GM21381 (cell line): ENCODE measurements at regions not wholly inside any gene's neighbourhood (a gene's known extent, or its start where the extent isn't known, plus 50 kb on each side); places are given as distances from the start of the nearest gene placed in this dataset.
"Not testable (repeated sequence)": the region's sequence is repeated elsewhere in the genome, so short reads cannot be mapped to it uniquely, and the experiment has no call there.

ENCODE experiments used
- ATAC-seq: cut with Tn5 transposase; IDR thresholded peaks from one replicate; pipeline ENCODE4 v1.9.1; 2021; ENCODE audit warnings: mild to moderate bottlenecking, moderate library complexity; ENCODE audit not compliant: unreplicated experiment

DNA sequence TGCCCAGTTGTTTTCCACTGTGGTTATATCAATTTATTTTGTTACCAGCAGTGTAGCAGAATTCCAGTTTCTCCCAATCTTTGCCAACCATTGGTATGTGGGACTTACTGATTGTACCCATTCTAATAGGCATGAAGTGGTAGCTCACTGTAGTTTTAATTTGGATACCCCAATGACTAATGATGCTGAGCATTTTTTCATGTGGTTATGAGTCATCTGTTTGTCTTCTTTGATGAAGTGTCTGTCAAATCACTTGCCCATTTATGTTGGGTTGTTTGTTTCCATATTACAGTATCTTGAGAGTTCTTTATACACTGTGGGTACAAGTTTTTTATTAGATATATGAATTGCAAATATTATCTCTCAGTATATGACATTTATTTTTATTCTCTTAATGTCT, 644.3 kb downstream of the NR2F2 start:
- ATAC-seq, result no peak

DNA sequence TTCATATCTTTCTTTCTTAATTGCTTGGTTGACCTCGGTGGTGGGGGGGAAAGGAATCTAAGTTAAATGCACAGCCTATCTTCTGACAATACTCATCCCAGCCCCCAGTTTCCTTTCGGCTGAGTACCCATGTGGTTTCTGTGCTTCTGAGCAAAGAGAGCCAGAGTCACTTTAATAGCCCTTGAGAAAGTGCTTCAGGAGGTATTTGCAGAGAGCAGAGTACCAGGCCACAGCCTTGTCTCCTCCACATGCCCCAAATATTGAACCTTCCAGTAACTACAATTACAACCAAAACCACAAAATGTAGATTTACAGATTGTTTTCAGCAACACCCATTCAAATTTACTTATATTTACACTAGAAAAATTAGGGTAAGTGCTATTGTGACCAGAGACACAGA, 647.4 kb downstream of the NR2F2 start:
- no peak for ATAC-seq

DNA sequence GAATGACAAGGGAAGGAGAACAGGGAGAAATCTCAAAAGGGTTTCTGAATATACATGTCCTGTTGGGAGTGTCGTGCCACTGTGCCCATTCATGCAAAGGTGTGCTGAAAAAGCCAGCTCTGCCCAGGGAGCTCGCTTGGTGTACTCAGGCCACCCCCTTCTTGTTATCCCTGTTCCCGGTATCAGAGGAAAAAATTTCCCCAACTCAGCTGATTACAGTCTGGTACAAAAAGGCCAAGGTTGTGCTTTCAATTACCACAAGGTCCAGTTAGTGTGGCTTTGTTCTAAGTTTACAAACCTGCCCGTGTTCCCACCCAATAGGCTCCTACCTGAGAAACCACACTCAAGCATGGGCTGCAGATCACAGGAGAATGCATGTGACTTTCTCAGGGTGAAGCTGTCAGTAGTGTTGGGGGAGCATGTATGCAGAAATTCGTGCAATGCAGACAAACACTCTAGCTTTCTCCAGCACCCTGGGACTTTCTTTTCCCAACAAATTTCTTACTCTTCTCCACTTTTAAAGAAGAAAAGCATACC, 648.5 kb downstream of the NR2F2 start:
- no peak for ATAC-seq

DNA sequence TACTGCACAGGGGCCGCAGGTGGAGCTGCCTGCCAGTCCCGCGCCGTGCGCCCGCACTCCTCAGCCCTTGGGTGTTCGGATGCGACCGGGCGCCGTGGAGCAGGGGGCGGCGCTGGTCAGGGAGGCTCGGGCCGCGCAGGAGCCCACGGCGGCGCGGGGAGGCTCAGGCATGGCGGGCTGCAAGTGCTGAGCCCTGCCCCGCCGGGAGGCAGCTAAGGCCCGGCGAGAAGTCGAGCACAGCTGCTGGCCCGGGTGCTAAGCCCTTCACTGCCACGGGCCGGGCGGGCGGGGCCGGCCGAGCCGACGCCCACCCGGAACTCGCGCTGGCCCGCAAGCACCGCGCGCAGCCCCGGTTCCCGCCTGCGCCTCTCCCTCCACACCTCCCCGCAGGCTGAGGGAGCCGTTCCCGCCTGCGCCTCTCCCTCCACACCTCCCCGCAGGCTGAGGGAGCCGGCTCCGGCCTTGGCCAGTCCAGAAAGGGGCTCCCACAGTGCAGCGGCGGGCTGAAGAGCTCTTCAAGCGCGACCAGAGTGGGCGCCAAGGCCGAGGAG, 653.7 kb downstream of the NR2F2 start:
- not testable (repeated sequence) for ATAC-seq

DNA sequence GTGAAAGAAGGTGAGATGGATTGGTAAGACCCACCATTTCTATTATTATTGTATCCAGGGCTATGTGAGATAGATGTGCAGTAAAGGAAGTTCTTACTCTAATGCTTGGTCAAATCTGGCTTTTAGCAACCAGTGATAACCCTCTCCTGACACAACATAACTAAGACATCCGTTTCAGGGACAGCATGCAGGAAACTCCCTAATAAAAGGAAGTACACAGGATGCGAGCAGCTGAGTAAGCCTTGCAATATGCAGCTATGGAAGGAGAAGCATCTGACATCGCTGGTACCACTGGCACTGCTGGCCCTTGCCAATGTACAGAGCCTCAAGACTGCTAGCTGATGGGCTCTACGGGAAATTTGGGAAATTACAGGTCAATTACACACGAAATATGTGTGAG, 662.3 kb downstream of the NR2F2 start:
- no peak for ATAC-seq

DNA sequence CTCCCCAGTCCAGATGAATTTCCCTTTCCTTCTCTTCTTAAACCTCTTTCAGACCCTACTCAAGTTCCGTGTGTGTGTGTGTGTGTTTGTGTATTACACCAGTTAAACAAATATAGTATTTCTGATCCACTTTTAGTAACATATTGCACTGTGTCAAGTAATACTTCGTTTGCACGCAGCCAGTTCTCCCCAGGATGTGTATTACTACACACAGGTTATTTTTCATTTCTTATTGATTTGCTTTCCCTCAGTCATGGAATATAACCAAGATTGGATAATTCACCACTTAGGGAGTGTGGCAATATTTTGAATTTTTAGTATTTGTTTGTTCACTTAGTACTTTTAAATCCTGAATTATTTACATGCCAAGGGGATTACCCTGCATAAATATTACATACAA, 667.0 kb downstream of the NR2F2 start:
- no peak for ATAC-seq

DNA sequence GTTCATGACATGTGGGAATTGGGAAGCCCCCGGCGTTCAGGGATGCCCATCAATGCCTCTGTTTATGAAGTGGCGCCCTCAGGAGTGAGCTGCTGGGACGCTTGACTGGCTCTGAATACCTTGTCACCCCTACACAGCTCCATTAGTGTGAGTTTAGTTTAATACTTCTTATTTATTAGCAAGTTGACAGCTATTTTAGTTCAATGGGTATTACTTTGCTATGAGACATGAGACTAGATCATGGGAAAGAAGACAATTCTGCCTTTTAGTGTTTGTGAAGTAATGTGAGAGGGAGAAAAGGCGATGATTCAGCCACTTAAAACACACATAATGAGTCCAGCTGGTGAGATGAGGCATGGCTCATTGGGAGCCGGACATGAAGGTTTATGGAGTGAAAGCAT, 678.5 kb downstream of the NR2F2 start:
- ATAC-seq, result no peak

DNA sequence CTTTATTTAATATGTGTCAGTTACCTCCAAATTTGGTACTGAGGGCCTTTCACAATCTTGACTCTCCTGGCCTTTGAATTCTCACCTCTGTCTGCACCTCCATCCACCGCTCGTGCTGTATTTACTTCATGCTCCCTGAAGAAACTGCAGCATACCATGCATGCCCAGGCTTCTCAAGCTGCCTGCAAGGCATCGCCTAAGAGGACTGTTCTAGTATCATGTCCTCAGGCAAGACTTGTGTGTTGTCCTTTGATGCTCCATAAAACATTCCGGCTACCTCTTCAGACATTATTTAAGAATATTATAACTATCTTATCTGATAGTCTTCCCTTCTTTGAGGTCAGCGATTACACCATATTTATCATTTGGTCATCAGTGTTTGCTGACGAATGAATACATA, 682.5 kb downstream of the NR2F2 start:
- no peak for ATAC-seq

DNA sequence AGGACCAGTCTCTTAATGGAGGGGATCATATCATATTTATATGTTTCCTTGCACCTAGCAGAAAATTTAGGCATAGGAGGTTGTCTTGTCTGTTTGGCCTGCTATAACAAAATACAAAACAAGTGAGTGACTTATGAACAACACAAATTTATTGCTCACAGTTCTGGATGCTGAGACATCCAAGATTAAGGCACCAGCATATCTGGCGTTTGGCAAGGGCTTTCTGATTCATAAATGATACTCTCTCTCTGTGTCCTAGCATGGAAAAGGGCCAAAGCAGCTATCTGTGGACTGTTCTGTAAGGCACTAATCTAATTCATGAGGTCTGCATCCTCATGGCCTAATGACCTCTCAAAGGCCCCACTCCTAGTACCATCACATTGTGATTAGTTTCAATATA, 683.0 kb downstream of the NR2F2 start:
- ATAC-seq, result no peak

DNA sequence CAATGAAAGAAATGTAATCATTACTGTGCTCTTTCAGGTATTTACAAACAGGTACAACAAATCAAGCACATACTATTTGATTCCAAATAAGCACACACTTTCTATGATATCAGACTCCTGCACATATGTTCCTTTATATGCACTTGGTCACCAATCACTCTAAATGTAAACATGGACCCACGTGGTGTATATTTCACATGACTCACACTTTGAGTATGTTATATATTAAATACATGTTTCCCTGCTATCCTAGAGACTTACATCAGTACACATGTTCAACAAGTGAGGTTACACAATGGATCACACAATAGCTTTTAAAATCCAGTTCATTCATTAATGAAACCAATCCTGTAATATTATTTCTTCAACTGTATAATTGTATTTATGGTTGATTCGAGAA, 683.5 kb downstream of the NR2F2 start:
- ATAC-seq, result no peak

DNA sequence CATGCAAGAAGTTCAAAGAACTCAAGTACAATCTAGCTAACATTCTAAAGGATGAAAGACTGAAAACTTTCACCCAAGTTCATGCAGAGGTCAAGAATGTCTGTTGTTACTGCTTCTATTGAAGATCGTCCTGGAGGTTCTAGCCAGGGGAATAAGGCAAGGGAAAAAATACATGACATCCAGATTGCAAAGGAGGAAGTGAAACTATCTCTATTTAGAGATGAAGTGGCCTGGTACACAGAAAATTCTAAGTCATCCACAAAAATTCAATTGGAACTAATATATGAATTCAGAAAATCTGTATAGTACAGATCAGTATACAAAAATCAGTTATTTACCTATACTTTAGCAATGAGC, 693.0 kb downstream of the NR2F2 start:
- ATAC-seq, result no peak

DNA sequence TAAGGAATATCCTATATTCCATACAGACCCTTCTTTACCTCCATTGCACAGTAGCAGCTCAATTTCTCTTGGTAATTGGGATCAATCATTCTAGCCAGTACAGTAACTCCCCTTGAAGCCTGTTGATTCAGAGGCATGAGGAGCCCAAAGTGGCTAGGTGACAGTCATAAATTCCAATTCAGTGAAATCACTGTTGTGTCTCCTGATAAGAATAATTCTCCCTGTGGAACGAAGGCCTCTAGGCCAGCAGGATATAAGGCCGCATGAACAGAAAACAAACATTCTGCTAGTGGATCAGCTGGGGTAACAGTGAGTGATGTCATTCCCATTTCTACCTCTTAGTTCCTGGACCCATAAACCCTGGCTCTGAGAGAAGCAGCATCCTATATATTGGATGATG, 696.3 kb downstream of the NR2F2 start:
- ATAC-seq, result no peak

DNA sequence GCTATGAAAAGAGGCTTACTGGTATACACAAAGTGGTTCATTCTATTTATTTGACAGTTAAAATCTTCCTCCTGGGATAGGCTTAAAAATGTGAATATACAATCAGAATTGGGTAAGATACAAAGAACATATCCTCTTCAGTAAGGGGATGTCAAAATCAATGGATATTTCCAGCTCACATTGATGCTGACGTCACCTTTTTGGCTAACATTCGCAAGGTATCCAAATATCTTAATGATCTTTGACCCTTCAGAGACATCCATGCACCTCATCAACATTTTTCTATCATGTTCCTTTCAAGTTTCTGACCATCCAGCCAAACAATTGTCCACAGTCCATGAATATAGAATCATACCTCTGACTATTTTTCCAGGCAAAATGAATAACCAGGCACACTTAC, 697.3 kb downstream of the NR2F2 start:
- ATAC-seq, result no peak

DNA sequence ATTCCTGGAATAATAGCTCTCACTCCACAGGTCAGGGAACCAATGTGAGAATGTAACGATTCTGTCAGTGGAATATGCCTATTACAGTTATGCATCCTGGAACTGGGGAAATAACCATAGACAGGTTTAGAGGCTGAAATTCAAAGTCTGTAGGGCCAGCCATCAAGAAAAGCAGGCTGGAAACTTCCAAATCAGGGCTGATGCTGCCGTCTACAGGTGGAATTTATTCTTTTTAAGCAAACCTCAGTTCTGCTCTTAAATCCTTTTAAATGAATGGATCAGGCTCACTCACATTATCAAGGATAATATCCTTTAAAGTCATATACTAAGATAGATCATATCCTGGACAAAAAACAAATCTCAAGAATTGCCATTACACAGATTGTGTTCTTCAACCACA, 699.8 kb downstream of the NR2F2 start:
- ATAC-seq, result no peak

DNA sequence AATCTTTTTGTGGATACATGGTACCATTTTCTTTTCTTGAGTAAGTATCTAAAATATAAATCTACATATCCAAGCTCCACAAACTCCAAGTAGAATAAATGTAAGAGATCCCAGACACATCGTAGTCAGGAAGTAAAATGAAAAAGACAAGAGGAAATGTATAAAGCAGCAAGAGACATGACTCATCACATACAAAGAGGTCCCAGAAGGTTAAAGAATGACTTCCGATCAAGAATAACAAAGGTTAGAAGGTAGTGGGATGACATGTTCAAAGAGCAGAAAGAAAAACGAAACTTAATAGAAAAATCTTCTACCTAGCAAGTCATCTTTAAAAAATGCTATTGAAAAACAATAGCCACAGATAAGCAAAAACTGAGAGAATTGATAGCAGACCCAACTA, 705.8 kb downstream of the NR2F2 start:
- ATAC-seq, result no peak

DNA sequence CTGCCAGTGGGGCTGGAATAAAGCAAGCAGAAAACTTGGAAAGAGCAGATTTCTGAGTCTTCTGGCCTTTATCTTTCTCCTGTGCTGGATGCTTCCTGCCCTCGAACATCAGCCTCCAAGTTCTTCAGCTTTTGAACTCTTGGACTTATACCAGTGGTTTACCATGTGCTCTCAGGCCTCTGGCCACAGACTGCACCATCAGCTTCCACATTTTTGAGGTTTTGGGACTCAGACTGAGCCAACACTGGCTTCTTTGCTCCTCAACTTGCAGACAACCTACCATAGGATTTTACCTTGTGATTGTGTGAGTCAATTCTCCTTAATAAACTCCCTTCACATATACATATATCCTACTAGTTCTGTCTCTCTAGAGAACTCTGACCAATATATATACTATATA, 706.6 kb downstream of the NR2F2 start:
- ATAC-seq, result no peak

DNA sequence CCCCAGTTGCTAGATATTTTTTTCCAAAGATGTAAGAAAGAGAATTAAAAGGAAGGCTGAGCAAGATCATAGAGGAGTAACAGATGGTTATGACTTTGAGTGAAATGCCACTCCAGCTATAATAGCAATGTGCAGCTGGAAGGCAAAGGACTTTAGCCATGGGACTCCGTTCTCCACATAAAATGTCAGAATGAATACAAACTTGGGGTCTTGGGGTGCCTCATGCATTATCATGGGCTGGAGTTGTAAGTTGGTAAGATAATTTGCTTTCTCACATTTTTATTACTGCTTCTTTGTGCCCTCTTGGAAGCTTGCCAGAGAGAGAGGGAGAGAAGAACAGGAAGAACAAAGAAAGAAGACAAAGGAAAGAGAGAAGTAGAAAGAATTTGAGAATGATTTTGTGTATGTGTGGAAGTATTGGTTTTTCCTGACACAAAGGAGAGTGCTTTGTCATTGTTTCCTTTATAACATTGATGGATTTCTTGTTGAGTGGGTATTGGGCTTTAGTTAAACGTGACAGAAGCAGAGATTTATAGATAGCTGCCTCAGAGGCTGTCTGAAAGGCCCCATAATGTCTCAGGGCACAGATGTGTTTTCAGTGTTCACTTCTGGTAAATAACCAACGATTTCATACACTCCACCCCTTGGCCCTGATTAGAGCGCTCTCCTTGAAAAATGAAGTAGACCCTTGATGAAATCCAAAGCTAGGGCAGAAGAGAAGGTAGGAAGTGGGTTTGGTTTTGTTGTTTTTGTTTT, 715.3 kb downstream of the NR2F2 start:
- ATAC-seq, result no peak

DNA sequence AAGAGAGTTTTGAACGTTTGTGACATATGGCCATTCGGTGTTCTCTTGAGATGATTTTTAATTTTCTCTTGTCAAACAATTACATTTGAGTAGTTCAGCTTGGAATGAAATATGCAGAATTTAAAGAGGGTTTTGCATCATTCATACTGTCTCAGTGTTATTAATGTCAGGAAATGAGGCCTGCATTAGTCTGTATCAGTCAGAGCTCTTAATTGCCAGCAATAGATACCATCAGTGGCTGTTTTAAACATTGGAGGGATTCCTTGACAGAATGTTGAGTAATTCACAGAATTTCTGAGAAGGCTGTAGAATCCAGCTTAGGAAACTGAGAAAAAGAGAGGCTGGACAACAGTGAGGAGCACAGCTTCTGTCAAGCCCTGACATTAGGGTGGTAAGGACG, 722.0 kb downstream of the NR2F2 start:
- ATAC-seq, result no peak

DNA sequence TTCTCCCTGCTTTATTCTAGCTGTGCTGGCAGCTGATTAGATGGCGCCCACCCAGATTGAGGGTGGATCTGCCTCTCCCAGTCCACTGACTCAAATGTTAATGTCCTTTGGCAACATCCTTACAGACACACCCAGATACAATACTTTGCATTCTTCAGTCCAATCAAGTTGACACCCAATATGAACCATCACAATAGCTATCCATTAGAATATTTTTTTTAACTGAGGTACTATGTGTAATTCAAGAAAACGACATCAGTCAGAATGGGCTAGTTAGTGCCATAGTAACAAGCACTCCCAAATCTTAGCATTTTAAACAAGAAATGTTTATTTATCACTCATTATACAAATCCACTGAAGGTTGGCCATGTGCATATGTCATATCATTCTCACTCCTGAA, 723.1 kb downstream of the NR2F2 start:
- ATAC-seq, result no peak

DNA sequence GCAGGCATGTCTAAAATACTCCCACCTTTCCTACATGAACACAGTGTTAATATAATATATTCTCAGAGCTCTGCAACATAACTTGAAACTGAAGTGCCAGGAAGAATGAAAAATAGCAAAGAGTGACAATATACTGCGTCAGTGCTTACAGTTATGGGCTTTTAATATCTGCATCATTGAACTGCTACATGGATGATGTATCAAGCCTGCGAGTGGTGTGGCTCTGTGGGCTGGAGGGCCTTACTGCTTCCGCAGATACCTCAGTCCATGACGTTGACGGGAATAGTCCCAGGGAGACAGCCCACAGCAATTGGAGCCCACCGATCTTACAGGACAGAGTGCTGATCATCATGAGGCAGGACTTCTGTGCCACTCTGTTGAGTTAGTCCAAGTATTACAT, 727.0 kb downstream of the NR2F2 start:
- ATAC-seq, result no peak

DNA sequence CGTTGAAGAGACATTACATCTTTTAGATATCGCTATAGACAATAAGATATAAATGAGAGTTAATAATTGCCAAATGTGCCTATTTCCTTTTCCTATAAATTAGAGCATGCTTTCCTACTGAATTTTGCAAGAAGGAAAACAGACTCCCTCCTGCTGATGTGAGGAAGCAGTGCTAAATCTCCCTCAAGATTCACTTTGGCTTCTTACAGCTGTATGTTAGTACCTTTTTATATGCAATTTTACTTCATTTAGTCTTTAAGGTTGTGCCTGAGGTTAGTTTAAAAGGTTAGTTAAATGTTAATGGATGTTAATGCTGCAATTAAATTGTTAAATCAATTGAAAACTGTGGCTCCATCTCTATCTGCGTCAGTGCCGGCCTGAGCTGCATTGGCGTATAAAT, 728.8 kb downstream of the NR2F2 start:
- no peak for ATAC-seq

DNA sequence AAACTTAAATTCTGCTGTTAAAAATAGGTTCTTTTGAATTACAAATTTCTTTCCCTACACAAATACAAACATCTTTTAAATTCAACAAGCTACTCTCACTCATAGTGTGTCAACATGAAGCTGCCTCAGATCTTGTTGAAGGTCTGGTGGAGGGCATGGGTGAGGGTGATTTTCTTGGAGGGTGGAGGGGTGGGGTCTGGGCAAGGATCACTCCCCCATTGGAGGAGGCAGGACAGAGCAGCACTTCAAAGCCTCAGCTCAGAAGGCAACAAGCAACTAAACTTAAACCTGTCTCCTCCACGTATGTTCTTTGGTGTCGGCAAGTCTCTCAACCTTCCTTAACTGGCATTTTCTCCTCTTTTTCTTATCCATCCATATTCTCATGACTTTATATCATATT, 730.9 kb downstream of the NR2F2 start:
- ATAC-seq, result no peak

DNA sequence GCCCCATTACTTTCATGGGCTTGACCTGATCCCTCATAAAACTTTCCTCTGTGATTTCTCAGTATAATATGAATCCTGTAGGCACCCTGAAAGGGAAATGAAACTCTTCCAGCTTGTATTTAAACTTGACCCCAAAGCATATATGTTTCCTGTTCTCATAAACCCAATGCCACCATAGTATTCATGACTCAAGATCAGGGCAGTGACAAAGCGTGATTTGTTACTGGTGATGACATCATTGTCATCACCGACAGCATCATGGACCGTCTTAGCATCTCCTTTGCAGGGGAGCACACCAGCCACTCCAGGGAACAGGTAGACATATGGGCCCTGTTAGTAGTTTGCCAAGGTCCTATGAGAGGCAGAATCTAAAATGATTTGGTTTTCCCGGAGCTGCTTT, 741.2 kb downstream of the NR2F2 start:
- ATAC-seq, result no peak
